ENCODE measurements at regions not wholly inside any gene's neighbourhood (a gene's known extent, or its start where the extent isn't known, plus 50 kb on each side); places are given as distances from the start of the nearest gene placed in this dataset.

- Histone ChIP-seq H3K27me3 (replicated peaks; ENCODE audit: control insufficient read depth, insufficient read depth, low read length) (no peaks in the 10 kb centered on the region), H3K4me3 (replicated peaks; ENCODE audit: low read depth, low read length) (no peak overlapping the region), H3K36me3 (ENCODE audit: control insufficient read depth, insufficient read depth, low read length) (no peaks in the 10 kb centered on the region)
- DNase-seq (ENCODE audit: extremely low read depth, insufficient read length), result no peak
- TF ChIP-seq CTCF (IDR thresholded peaks at IDR 0.05; ENCODE audit: insufficient read depth, low read length, poor library complexity, severe bottlenecking), result no peak
These were observed 340.2 kb downstream of the GASK1B start for GRCh38 chr4:157832596-157832995.

GRCh38 chr4:157824021-157824420, 348.8 kb downstream of the GASK1B start:
- Histone ChIP-seq H3K4me3 (replicated peaks; ENCODE audit: low read depth, low read length) (no peak overlapping the region), H3K36me3 (ENCODE audit: control insufficient read depth, insufficient read depth, low read length) (no peaks in the 10 kb centered on the region), H3K27me3 (replicated peaks; ENCODE audit: control insufficient read depth, insufficient read depth, low read length) (no peaks in the 10 kb centered on the region)
- TF ChIP-seq CTCF (IDR thresholded peaks at IDR 0.05; ENCODE audit: insufficient read depth, low read length, poor library complexity, severe bottlenecking), result no peak
- DNase-seq (ENCODE audit: extremely low read depth, insufficient read length), result no peak

- H3K4me3 ChIP-seq (replicated peaks; ENCODE audit: low read depth, low read length), result no peak overlapping the region
- H3K27me3 ChIP-seq (replicated peaks; ENCODE audit: control insufficient read depth, insufficient read depth, low read length), result no peaks in the 10 kb centered on the region
- TF ChIP-seq CTCF (IDR thresholded peaks at IDR 0.05; ENCODE audit: insufficient read depth, low read length, poor library complexity, severe bottlenecking), result no peak
- no peak for DNase-seq (ENCODE audit: extremely low read depth, insufficient read length)
- no peaks in the 10 kb centered on the region for H3K36me3 ChIP-seq (ENCODE audit: control insufficient read depth, insufficient read depth, low read length)
These were observed 351.0 kb downstream of the GASK1B start for GRCh38 chr4:157821814-157822213.

- Histone ChIP-seq H3K4me3 (replicated peaks; ENCODE audit: low read depth, low read length) (no peak overlapping the region), H3K27me3 (replicated peaks; ENCODE audit: control insufficient read depth, insufficient read depth, low read length) (no peaks in the 10 kb centered on the region), H3K36me3 (ENCODE audit: control insufficient read depth, insufficient read depth, low read length) (no peaks in the 10 kb centered on the region)
- no peak for DNase-seq (ENCODE audit: extremely low read depth, insufficient read length)
- no peak for TF ChIP-seq CTCF (IDR thresholded peaks at IDR 0.05; ENCODE audit: insufficient read depth, low read length, poor library complexity, severe bottlenecking)
These were observed 352.9 kb downstream of the GASK1B start for GRCh38 chr4:157819693-157820464.

GRCh38 chr4:157818946-157819692, 353.7 kb downstream of the GASK1B start:
- no peak for DNase-seq (ENCODE audit: extremely low read depth, insufficient read length)
- Histone ChIP-seq H3K36me3 (ENCODE audit: control insufficient read depth, insufficient read depth, low read length) (no peaks in the 10 kb centered on the region), H3K4me3 (replicated peaks; ENCODE audit: low read depth, low read length) (no peak overlapping the region), H3K27me3 (replicated peaks; ENCODE audit: control insufficient read depth, insufficient read depth, low read length) (no peaks in the 10 kb centered on the region)
- no peak for TF ChIP-seq CTCF (IDR thresholded peaks at IDR 0.05; ENCODE audit: insufficient read depth, low read length, poor library complexity, severe bottlenecking)
